Astrocyte (in vitro differentiated cells and primary cell): ENCODE measurements at regions not wholly inside any gene's neighbourhood (a gene's known extent, or its start where the extent isn't known, plus 50 kb on each side); places are given as distances from the start of the nearest gene placed in this dataset.

Experiments used
- EZH2 ChIP-seq: IDR thresholded peaks from 2 replicates; pipeline ENCODE4 v1.6.1; 2012; ENCODE audit warnings: mild to moderate bottlenecking, low read length, inconsistent platforms; ENCODE audit not compliant: insufficient read depth
- TF ChIP-seq, protein P1 (sequence below): IDR thresholded peaks from 2 replicates; pipeline ENCODE4 v1.5.1; 2011; ENCODE audit warnings: low read depth, mild to moderate bottlenecking, inconsistent platforms, low read length, moderate library complexity; ENCODE audit not compliant: insufficient read depth

DNA sequence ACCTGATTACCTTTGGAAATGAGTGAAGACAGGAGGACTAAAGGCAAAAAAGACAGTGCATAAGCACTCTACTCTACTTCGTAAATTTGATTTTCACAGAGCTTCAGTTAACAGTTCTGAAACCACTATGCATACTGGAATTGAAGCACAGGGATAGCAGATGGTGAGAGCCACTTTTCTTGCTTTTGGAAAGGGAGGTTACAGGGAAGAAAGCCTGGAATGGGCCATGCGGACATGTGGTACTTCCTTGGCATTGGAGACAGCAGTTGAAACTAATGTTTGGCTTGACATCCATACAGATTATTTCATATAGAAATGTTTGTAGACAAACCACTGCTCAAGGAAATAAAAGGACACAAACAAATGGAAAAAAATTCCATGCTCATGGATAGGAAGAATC lies 585.6 kb upstream of the RAB6C start:
- TF ChIP-seq, protein P1, sequence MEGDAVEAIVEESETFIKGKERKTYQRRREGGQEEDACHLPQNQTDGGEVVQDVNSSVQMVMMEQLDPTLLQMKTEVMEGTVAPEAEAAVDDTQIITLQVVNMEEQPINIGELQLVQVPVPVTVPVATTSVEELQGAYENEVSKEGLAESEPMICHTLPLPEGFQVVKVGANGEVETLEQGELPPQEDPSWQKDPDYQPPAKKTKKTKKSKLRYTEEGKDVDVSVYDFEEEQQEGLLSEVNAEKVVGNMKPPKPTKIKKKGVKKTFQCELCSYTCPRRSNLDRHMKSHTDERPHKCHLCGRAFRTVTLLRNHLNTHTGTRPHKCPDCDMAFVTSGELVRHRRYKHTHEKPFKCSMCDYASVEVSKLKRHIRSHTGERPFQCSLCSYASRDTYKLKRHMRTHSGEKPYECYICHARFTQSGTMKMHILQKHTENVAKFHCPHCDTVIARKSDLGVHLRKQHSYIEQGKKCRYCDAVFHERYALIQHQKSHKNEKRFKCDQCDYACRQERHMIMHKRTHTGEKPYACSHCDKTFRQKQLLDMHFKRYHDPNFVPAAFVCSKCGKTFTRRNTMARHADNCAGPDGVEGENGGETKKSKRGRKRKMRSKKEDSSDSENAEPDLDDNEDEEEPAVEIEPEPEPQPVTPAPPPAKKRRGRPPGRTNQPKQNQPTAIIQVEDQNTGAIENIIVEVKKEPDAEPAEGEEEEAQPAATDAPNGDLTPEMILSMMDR: no peak
- no peak for TF ChIP-seq EZH2
